Trophoblast cell (in vitro differentiated cells and primary cell): ENCODE measurements at regions not wholly inside any gene's neighbourhood (a gene's known extent, or its start where the extent isn't known, plus 50 kb on each side); places are given as distances from the start of the nearest gene placed in this dataset.
"Not testable (repeated sequence)": the region's sequence is repeated elsewhere in the genome, so short reads cannot be mapped to it uniquely, and the experiment has no call there.

ENCODE experiments used
- DNase-seq, 2 donors: peaks; one replicate each; pipeline ENCODE4 v3.0.0-alpha.2; 2016
- H2AFZ ChIP-seq: 2 replicates; pipeline ENCODE4 v1.6.1; 2013; ENCODE audit warnings: low read length, moderate library complexity, mild to moderate bottlenecking; ENCODE audit not compliant: insufficient read depth, poor library complexity
- H2AK5ac ChIP-seq: 2 replicates; pipeline ENCODE4 v1.6.1; 2013; ENCODE audit warnings: mild to moderate bottlenecking, low read length
- H2BK120ac ChIP-seq: 2 replicates; pipeline ENCODE4 v1.6.1; 2013; ENCODE audit warnings: low read length, mild to moderate bottlenecking, moderate library complexity; ENCODE audit not compliant: insufficient read depth, poor library complexity
- H2BK12ac ChIP-seq: 2 replicates; pipeline ENCODE4 v1.6.1; 2013; ENCODE audit warnings: mild to moderate bottlenecking, low read length, moderate library complexity
- H2BK5ac ChIP-seq: 2 replicates; pipeline ENCODE4 v1.6.1; 2013; ENCODE audit warnings: low read length, low read depth, moderate library complexity, mild to moderate bottlenecking; ENCODE audit not compliant: poor library complexity
- H3K14ac ChIP-seq: 2 replicates; pipeline ENCODE4 v1.6.1; 2013; ENCODE audit warnings: mild to moderate bottlenecking, low read length
- H3K18ac ChIP-seq: 2 replicates; pipeline ENCODE4 v1.6.1; 2013; ENCODE audit warnings: mild to moderate bottlenecking, low read length
- H3K23ac ChIP-seq: 2 replicates; pipeline ENCODE4 v1.6.1; 2013; ENCODE audit warnings: low read length
- H3K27ac ChIP-seq: 2 replicates; pipeline ENCODE4 v1.5.1; 2013; ENCODE audit warnings: low read depth, mild to moderate bottlenecking, inconsistent platforms, low read length, moderate library complexity
- H3K27me3 ChIP-seq: 2 replicates; pipeline ENCODE4 v1.6.1; 2013; ENCODE audit warnings: inconsistent platforms, mild to moderate bottlenecking, low read length, moderate library complexity; ENCODE audit not compliant: insufficient read depth
- H3K36me3 ChIP-seq, 2 experiments: 1 replicate in 1 of 2; 2 replicates in 1 of 2; pipeline ENCODE4 v1.6.1; 2013; ENCODE audit warnings: low read length in 2 of 2, mild to moderate bottlenecking in 2 of 2, moderate library complexity in 1 of 2; ENCODE audit not compliant: insufficient read depth in 2 of 2, control insufficient read depth in 1 of 2
- H3K4ac ChIP-seq: 2 replicates; pipeline ENCODE4 v1.6.1; 2013; ENCODE audit warnings: low read depth, mild to moderate bottlenecking, low read length, moderate library complexity
- H3K4me1 ChIP-seq, 2 experiments: 1 replicate in 1 of 2; 2 replicates in 1 of 2; pipeline ENCODE4 v1.6.1; 2013; ENCODE audit warnings: low read length in 2 of 2, mild to moderate bottlenecking in 2 of 2, moderate library complexity in 1 of 2; ENCODE audit not compliant: insufficient read depth in 2 of 2, control insufficient read depth in 1 of 2
- H3K4me2 ChIP-seq: 2 replicates; pipeline ENCODE4 v1.6.1; 2013; ENCODE audit warnings: inconsistent platforms, mild to moderate bottlenecking, low read length, moderate library complexity
- H3K4me3 ChIP-seq: 2 replicates; pipeline ENCODE4 v1.5.1; 2013; ENCODE audit warnings: mild to moderate bottlenecking, low read depth, low read length, inconsistent platforms
- H3K79me1 ChIP-seq: one replicate; pipeline ENCODE4 v1.6.1; 2013; ENCODE audit warnings: low read length
- H3K79me2 ChIP-seq: 2 replicates; pipeline ENCODE4 v1.6.1; 2013; ENCODE audit warnings: low read length, mild to moderate bottlenecking; ENCODE audit not compliant: control insufficient read depth, insufficient read depth, poor library complexity
- H3K9ac ChIP-seq: 2 replicates; pipeline ENCODE4 v1.6.1; 2013; ENCODE audit warnings: mild to moderate bottlenecking, low read length
- H3K9me3 ChIP-seq: 2 replicates; pipeline ENCODE4 v1.6.1; 2013; ENCODE audit warnings: low read depth, mild to moderate bottlenecking, control low read depth, inconsistent platforms, low read length; ENCODE audit not compliant: insufficient read depth
- H4K12ac ChIP-seq: 2 replicates; pipeline ENCODE4 v1.6.1; 2013; ENCODE audit warnings: low read depth, mild to moderate bottlenecking, low read length, moderate library complexity
- H4K8ac ChIP-seq: 2 replicates; pipeline ENCODE4 v1.6.1; 2013; ENCODE audit warnings: low read depth, mild to moderate bottlenecking, low read length, moderate library complexity
- H4K91ac ChIP-seq: one replicate; pipeline ENCODE4 v1.6.1; 2013; ENCODE audit warnings: low read depth, mild to moderate bottlenecking, low read length, moderate library complexity
- WGBS: extraction: QIAGEN DNeasy Blood & Tissue Kit; methylation state at CpG from one replicate; pipeline ENCODE4 v1.1.7; 2013; ENCODE audit warnings: missing lambda C conversion rate; ENCODE audit not compliant: insufficient read length, insufficient coverage; ENCODE audit errors: extremely low coverage; 5-methylcytosine and 5-hydroxymethylcytosine counted together

- no peak for DNase-seq
- Histone ChIP-seq H3K36me3 (no peaks in the 10 kb centered on the region), H3K14ac (no peak overlapping the region), H3K9me3 (no peaks in the 10 kb centered on the region), H3K79me2 (no peaks in the 10 kb centered on the region), H3K23ac (no peak overlapping the region), H3K27ac (no peak overlapping the region), H3K4me2 (no peak overlapping the region), H3K79me1 (no peaks in the 10 kb centered on the region), H4K91ac (no peak overlapping the region), H3K4me1 (peaks cover 4 to 6% of the 10 kb centered on the region in 2 experiments), H3K27me3 (no peaks in the 10 kb centered on the region), H3K18ac (no peak overlapping the region), H2BK5ac (no peak overlapping the region), H2BK12ac (no peak overlapping the region), H3K4me3 (no peak overlapping the region), H2BK120ac (no peak overlapping the region), H2AFZ (no peak overlapping the region), H4K12ac (no peak overlapping the region), H3K4ac (no peak overlapping the region), H2AK5ac (no peak overlapping the region), H3K9ac (no peak overlapping the region), H4K8ac (no peak overlapping the region)
- no CpG with 5 or more reads among the region's 12 CpGs for WGBS
Measured at GRCh38 chr6:3965071-3965718, 113.7 kb downstream of the FAM217A start.

DNA sequence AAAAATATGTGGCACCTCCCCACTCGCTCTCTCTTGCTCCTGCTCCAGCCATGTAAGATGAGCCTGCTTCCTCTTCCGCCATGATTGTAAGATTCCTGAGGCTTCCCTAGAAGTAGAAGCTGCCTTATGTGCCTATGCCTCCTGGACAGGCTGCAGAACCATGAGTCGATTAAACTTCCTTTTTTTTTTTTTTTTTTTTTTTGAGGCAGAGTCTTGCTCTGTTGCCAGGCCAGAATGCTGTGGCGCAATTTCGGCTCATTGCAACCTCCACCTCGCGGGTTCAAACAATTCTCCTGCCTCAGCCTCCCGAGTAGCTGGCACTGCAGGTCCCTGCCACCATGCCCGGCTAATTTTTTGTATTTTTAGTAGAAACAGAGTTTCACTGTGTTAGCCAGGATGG, 112.5 kb downstream of the FAM217A start:
- H3K27ac ChIP-seq = no peak overlapping the region
- DNase-seq = no peak
- no peaks in the 10 kb centered on the region for H3K36me3 ChIP-seq
- H2AK5ac ChIP-seq = no peak overlapping the region
- no peaks in the 10 kb centered on the region for H3K27me3 ChIP-seq
- H2BK120ac ChIP-seq = no peak overlapping the region
- no peak overlapping the region for H3K4me3 ChIP-seq
- no peak overlapping the region for H3K4ac ChIP-seq
- no peaks in the 10 kb centered on the region for H3K79me1 ChIP-seq
- H3K4me2 ChIP-seq = no peak overlapping the region
- H3K14ac ChIP-seq = no peak overlapping the region
- no peak overlapping the region for H2BK12ac ChIP-seq
- H3K79me2 ChIP-seq = no peaks in the 10 kb centered on the region
- H4K91ac ChIP-seq = no peak overlapping the region
- H2BK5ac ChIP-seq = no peak overlapping the region
- H4K8ac ChIP-seq = no peak overlapping the region
- H2AFZ ChIP-seq = no peak overlapping the region
- H3K4me1 ChIP-seq = no peaks in the 10 kb centered on the region
- no CpG with 5 or more reads among the region's 9 CpGs for WGBS
- no peak overlapping the region for H4K12ac ChIP-seq
- no peak overlapping the region for H3K23ac ChIP-seq
- no peak overlapping the region for H3K9ac ChIP-seq
- no peaks in the 10 kb centered on the region for H3K9me3 ChIP-seq
- no peak overlapping the region for H3K18ac ChIP-seq

GRCh38 chr6:3970097-3970496, 108.8 kb downstream of the FAM217A start:
- Histone ChIP-seq H3K27me3 (no peaks in the 10 kb centered on the region), H3K9me3 (no peaks in the 10 kb centered on the region), H3K4me3 (no peak overlapping the region), H3K4ac (no peak overlapping the region), H3K36me3 (no peaks in the 10 kb centered on the region), H3K18ac (no peak overlapping the region), H2AK5ac (no peak overlapping the region), H3K4me2 (no peak overlapping the region), H4K8ac (no peak overlapping the region), H2AFZ (no peak overlapping the region), H2BK120ac (no peak overlapping the region), H3K4me1 (no peaks in the 10 kb centered on the region), H2BK5ac (no peak overlapping the region), H3K9ac (no peak overlapping the region), H3K14ac (no peak overlapping the region), H4K12ac (no peak overlapping the region), H3K23ac (no peak overlapping the region), H4K91ac (no peak overlapping the region), H3K79me1 (no peaks in the 10 kb centered on the region), H3K79me2 (no peaks in the 10 kb centered on the region), H2BK12ac (no peak overlapping the region), H3K27ac (no peak overlapping the region)
- no peak for DNase-seq
- no CpG with 5 or more reads among the region's 5 CpGs for WGBS

GRCh38 chr6:3973152-3973551, 105.8 kb downstream of the FAM217A start:
- H2BK120ac ChIP-seq, H3K23ac ChIP-seq, H3K27ac ChIP-seq, H4K91ac ChIP-seq, H3K14ac ChIP-seq, H3K36me3 ChIP-seq, H4K8ac ChIP-seq, H3K9me3 ChIP-seq, H3K79me1 ChIP-seq, H3K79me2 ChIP-seq, H3K4me1 ChIP-seq, H3K4ac ChIP-seq, H3K18ac ChIP-seq, H4K12ac ChIP-seq, H2AFZ ChIP-seq, H2AK5ac ChIP-seq, H3K4me3 ChIP-seq, DNase-seq, H2BK12ac ChIP-seq, H3K27me3 ChIP-seq, H3K4me2 ChIP-seq, H2BK5ac ChIP-seq, H3K9ac ChIP-seq: not testable (repeated sequence)
- WGBS = no CpG with 5 or more reads among the region's 3 CpGs
